ENCODE measurements at regions not wholly inside any gene's neighbourhood (a gene's known extent, or its start where the extent isn't known, plus 50 kb on each side); places are given as distances from the start of the nearest gene placed in this dataset.
"Not testable (repeated sequence)": the region's sequence is repeated elsewhere in the genome, so short reads cannot be mapped to it uniquely, and the experiment has no call there.

DNA sequence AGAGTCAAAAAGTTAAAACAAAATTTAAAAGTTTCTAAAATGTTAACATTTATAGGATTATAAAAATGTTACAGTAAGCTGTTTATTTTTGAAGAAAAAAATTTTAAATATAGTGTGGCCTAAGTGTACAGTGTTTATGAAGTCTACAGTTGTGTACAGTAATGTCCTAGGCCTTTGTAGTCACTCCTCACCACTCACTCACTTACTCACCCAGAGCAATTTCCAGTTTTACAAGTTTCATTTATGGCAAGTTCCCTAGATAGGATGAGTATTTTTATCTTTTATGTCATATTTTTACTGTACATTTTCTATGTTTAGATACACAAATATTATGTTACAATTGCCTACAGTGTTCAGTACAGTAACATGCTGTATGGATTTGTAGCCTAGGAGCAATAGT lies 419.9 kb downstream of the ARL4A start:
- Histone ChIP-seq H3K4me3 (ENCODE audit: low read depth, low read length) (no peak overlapping the region), H3K9me3 (ENCODE audit: control insufficient read depth, insufficient read depth, low read length) (no peaks in the 10 kb centered on the region)

GRCh38 chr7:13108061-13108460 lies 420.6 kb downstream of the ARL4A start:
- Histone ChIP-seq H3K9ac (ENCODE audit: low read depth, low read length) (no peak overlapping the region), H3K27me3 (ENCODE audit: control insufficient read depth, insufficient read depth, low read length) (no peaks in the 10 kb centered on the region), H3K4me3 (ENCODE audit: low read depth, low read length) (no peak overlapping the region), H3K4me1 (ENCODE audit: control insufficient read depth, insufficient read depth, low read length) (no peaks in the 10 kb centered on the region), H3K36me3 (ENCODE audit: control insufficient read depth, insufficient read depth, low read length) (no peaks in the 10 kb centered on the region), H3K9me3 (ENCODE audit: control insufficient read depth, insufficient read depth, low read length) (no peaks in the 10 kb centered on the region)

More for the DNA sequence above, 419.9 kb downstream of the ARL4A start:
- Histone ChIP-seq H3K36me3 (ENCODE audit: control insufficient read depth, insufficient read depth, low read length) (no peaks in the 10 kb centered on the region), H3K4me1 (ENCODE audit: control insufficient read depth, insufficient read depth, low read length) (no peaks in the 10 kb centered on the region), H3K9ac (ENCODE audit: low read depth, low read length) (no peak overlapping the region), H3K27me3 (ENCODE audit: control insufficient read depth, insufficient read depth, low read length) (no peaks in the 10 kb centered on the region)

GRCh38 chr7:13109201-13109600 lies 421.8 kb downstream of the ARL4A start:
- H3K36me3 ChIP-seq (ENCODE audit: control insufficient read depth, insufficient read depth, low read length) = no peaks in the 10 kb centered on the region
- H3K4me1 ChIP-seq (ENCODE audit: control insufficient read depth, insufficient read depth, low read length) = no peaks in the 10 kb centered on the region
- H3K9me3 ChIP-seq (ENCODE audit: control insufficient read depth, insufficient read depth, low read length) = no peaks in the 10 kb centered on the region
- H3K27me3 ChIP-seq (ENCODE audit: control insufficient read depth, insufficient read depth, low read length) = no peaks in the 10 kb centered on the region
- H3K4me3 ChIP-seq (ENCODE audit: low read depth, low read length) = no peak overlapping the region
- H3K9ac ChIP-seq (ENCODE audit: low read depth, low read length) = no peak overlapping the region

DNA sequence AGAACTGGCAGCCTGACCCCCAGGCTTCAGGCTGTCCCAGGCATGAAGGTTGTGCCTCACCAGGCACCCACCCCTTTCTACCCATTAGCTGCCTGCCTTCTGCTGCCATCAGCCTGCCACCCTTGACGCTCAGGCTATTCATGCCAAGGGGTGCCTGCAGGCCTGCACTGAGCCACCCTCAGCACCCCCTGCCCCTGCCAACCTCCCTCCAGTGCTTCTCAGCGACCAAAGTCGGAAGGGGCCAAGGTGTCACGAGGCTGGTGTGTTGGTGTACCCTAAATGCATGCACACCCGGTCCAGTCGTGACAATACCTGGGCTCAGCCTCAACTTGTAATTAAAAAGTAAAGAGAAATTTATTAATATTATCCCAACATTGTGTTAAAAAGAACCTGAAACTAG lies 422.7 kb downstream of the ARL4A start:
- no peaks in the 10 kb centered on the region for H3K36me3 ChIP-seq (ENCODE audit: control insufficient read depth, insufficient read depth, low read length)
- H3K27me3 ChIP-seq (ENCODE audit: control insufficient read depth, insufficient read depth, low read length) = no peaks in the 10 kb centered on the region
- H3K9me3 ChIP-seq (ENCODE audit: control insufficient read depth, insufficient read depth, low read length) = no peaks in the 10 kb centered on the region
- H3K4me1 ChIP-seq (ENCODE audit: control insufficient read depth, insufficient read depth, low read length) = no peaks in the 10 kb centered on the region
- no peak overlapping the region for H3K9ac ChIP-seq (ENCODE audit: low read depth, low read length)
- no peak overlapping the region for H3K4me3 ChIP-seq (ENCODE audit: low read depth, low read length)

- no peaks in the 10 kb centered on the region for H3K36me3 ChIP-seq (ENCODE audit: control insufficient read depth, insufficient read depth, low read length)
- no peaks in the 10 kb centered on the region for H3K9me3 ChIP-seq (ENCODE audit: control insufficient read depth, insufficient read depth, low read length)
- no peaks in the 10 kb centered on the region for H3K27me3 ChIP-seq (ENCODE audit: control insufficient read depth, insufficient read depth, low read length)
- no peaks in the 10 kb centered on the region for H3K4me1 ChIP-seq (ENCODE audit: control insufficient read depth, insufficient read depth, low read length)
- H3K9ac ChIP-seq (ENCODE audit: low read depth, low read length) = no peak overlapping the region
- H3K4me3 ChIP-seq (ENCODE audit: low read depth, low read length) = no peak overlapping the region
Observed at GRCh38 chr7:13111230-13111629, 423.8 kb downstream of the ARL4A start.

DNA sequence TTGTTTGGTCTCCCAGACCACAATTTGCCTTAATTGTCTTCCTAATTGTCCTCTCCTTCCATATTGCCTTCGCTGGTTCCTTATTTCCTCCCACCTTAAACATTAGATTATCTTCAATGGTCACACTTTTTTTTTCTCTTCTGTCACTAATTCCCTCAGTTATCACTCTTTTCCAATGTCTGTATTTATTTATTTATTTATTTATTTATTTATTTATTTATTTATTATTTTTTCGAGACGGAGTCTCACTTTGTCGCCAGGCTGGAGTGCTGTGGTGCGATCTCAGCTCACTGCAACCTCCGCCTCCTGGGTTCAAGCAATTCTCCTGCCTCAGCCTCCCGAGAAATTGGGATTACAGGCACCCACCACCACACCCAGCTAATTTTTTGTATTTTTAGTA lies 426.8 kb downstream of the ARL4A start:
- not testable (repeated sequence) for H3K4me1 ChIP-seq (ENCODE audit: control insufficient read depth, insufficient read depth, low read length); H3K4me3 ChIP-seq (ENCODE audit: low read depth, low read length); H3K9ac ChIP-seq (ENCODE audit: low read depth, low read length); H3K9me3 ChIP-seq (ENCODE audit: control insufficient read depth, insufficient read depth, low read length); H3K27me3 ChIP-seq (ENCODE audit: control insufficient read depth, insufficient read depth, low read length); H3K36me3 ChIP-seq (ENCODE audit: control insufficient read depth, insufficient read depth, low read length)

DNA sequence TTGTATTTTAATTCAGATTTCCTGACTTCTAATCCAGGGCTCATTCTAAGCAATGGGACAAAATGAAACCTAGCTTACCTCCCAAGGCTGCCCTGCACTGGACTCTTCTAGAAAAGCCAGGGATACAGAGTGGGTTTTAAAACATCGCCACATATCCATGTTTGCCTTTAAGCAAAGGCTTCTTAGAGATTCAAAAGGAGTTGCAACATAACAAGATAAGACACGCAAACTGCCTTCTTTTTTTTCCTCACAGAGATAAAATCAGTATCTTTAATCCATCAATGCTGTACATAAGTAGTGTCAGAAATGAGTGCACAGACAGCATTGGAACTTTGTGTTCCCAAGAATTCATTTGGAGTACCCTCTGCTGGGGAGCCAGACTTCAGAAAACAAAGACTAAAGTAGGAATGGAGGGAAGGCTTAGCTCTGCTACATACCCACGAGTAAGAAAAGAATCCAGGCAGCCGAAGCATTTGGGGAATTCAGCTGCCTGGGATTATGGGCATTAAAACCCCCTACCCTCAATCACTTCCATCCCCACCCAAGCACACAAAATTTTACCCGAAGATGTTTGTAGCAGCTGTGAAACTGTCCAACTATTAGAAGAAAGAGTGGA lies 427.8 kb downstream of the ARL4A start:
- Histone ChIP-seq H3K27me3 (ENCODE audit: control insufficient read depth, insufficient read depth, low read length) (no peaks in the 10 kb centered on the region), H3K4me1 (ENCODE audit: control insufficient read depth, insufficient read depth, low read length) (no peaks in the 10 kb centered on the region), H3K4me3 (ENCODE audit: low read depth, low read length) (no peak overlapping the region), H3K9ac (ENCODE audit: low read depth, low read length) (no peak overlapping the region), H3K9me3 (ENCODE audit: control insufficient read depth, insufficient read depth, low read length) (no peaks in the 10 kb centered on the region), H3K36me3 (ENCODE audit: control insufficient read depth, insufficient read depth, low read length) (no peaks in the 10 kb centered on the region)

DNA sequence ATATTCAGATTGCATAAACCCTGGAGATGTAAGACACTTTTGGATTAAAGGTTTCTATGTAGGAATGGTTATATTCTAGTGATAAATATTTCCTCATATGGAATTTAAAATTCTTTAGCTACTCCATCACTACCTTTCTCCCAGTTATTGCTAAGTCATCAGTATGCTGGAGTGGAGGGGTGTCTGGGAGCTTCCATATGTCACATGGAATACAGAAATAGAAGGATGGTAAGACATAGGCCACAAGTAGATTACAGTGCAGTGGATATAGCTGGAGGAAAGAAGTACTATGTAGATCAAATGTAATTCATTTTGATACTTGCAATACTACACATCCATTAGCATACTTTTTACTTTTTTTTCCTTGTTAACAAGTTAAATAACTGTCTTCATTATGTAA lies 428.4 kb downstream of the ARL4A start:
- no peaks in the 10 kb centered on the region for H3K9me3 ChIP-seq (ENCODE audit: control insufficient read depth, insufficient read depth, low read length)
- H3K36me3 ChIP-seq (ENCODE audit: control insufficient read depth, insufficient read depth, low read length) = no peaks in the 10 kb centered on the region
- no peak overlapping the region for H3K9ac ChIP-seq (ENCODE audit: low read depth, low read length)
- H3K4me3 ChIP-seq (ENCODE audit: low read depth, low read length) = no peak overlapping the region
- no peaks in the 10 kb centered on the region for H3K4me1 ChIP-seq (ENCODE audit: control insufficient read depth, insufficient read depth, low read length)
- H3K27me3 ChIP-seq (ENCODE audit: control insufficient read depth, insufficient read depth, low read length) = no peaks in the 10 kb centered on the region

DNA sequence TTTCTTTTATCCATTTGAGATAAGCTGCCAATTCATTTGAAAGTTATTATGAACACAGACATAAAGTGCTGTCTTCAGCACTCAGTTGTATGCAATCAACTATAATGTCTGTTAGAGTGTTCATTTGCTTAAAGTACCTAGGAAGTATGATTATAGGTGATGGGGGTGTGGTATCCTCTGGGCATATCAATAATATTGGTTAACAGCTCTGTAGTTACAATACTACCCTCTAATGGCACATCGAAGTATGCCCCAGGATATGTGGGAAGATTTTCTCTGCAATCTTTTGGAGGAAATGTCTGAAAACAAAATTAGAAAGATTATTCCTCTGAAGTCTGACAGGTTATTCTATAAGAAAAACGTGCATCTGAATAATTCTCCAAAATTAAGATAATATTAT lies 429.7 kb downstream of the ARL4A start:
- Histone ChIP-seq H3K4me1 (ENCODE audit: control insufficient read depth, insufficient read depth, low read length) (no peaks in the 10 kb centered on the region), H3K4me3 (ENCODE audit: low read depth, low read length) (no peak overlapping the region), H3K9me3 (ENCODE audit: control insufficient read depth, insufficient read depth, low read length) (no peaks in the 10 kb centered on the region), H3K27me3 (ENCODE audit: control insufficient read depth, insufficient read depth, low read length) (no peaks in the 10 kb centered on the region), H3K36me3 (ENCODE audit: control insufficient read depth, insufficient read depth, low read length) (no peaks in the 10 kb centered on the region), H3K9ac (ENCODE audit: low read depth, low read length) (no peak overlapping the region)

- H3K4me3 ChIP-seq (ENCODE audit: low read depth, low read length) = no peak overlapping the region
- no peaks in the 10 kb centered on the region for H3K9me3 ChIP-seq (ENCODE audit: control insufficient read depth, insufficient read depth, low read length)
- H3K27me3 ChIP-seq (ENCODE audit: control insufficient read depth, insufficient read depth, low read length) = no peaks in the 10 kb centered on the region
- no peak overlapping the region for H3K9ac ChIP-seq (ENCODE audit: low read depth, low read length)
- H3K36me3 ChIP-seq (ENCODE audit: control insufficient read depth, insufficient read depth, low read length) = no peaks in the 10 kb centered on the region
- no peaks in the 10 kb centered on the region for H3K4me1 ChIP-seq (ENCODE audit: control insufficient read depth, insufficient read depth, low read length)
Observed at GRCh38 chr7:13117592-13117991, 430.2 kb downstream of the ARL4A start.

- not testable (repeated sequence) for H3K9me3 ChIP-seq (ENCODE audit: control insufficient read depth, insufficient read depth, low read length); H3K9ac ChIP-seq (ENCODE audit: low read depth, low read length); H3K4me3 ChIP-seq (ENCODE audit: low read depth, low read length); H3K36me3 ChIP-seq (ENCODE audit: control insufficient read depth, insufficient read depth, low read length); H3K4me1 ChIP-seq (ENCODE audit: control insufficient read depth, insufficient read depth, low read length); H3K27me3 ChIP-seq (ENCODE audit: control insufficient read depth, insufficient read depth, low read length)
Observed at GRCh38 chr7:13124629-13125028, 437.2 kb downstream of the ARL4A start.

GRCh38 chr7:13126347-13126746 lies 438.9 kb downstream of the ARL4A start:
- Histone ChIP-seq H3K36me3 (ENCODE audit: control insufficient read depth, insufficient read depth, low read length) (no peaks in the 10 kb centered on the region), H3K27me3 (ENCODE audit: control insufficient read depth, insufficient read depth, low read length) (no peaks in the 10 kb centered on the region), H3K9me3 (ENCODE audit: control insufficient read depth, insufficient read depth, low read length) (no peaks in the 10 kb centered on the region), H3K4me3 (ENCODE audit: low read depth, low read length) (no peak overlapping the region), H3K4me1 (ENCODE audit: control insufficient read depth, insufficient read depth, low read length) (no peaks in the 10 kb centered on the region), H3K9ac (ENCODE audit: low read depth, low read length) (no peak overlapping the region)

Measured in iPS-15b (cell line).